ENCODE measurements at regions not wholly inside any gene's neighbourhood (a gene's known extent, or its start where the extent isn't known, plus 50 kb on each side); places are given as distances from the start of the nearest gene placed in this dataset.
"Not testable (repeated sequence)": the region's sequence is repeated elsewhere in the genome, so short reads cannot be mapped to it uniquely, and the experiment has no call there.

DNA sequence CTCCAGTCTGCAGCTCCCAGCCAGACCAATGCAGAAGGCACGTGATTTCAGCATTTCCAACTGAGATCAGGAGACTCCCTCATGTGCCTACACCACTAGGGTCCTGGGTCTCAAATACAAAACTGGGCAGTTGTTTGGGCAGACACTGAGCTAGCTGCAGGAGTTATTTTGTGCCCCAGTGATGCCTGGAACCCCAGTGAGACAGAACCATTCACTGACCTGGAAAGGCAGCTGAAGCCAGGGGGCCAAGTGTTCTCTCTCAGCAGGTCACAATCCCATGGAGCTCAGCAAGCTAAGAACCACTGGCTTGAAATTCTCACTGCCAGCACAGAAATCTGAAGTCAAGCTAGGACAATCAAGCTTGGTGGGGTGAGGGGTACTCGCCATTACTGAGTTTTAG, 111.7 kb upstream of the TNFSF4 start:
- 93 to 94% methylated on average over 2 of the region's 2 CpGs for WGBS, 2 donors
- Histone ChIP-seq H3K4me1 (no peaks in the 10 kb centered on the region), H3K9me3 (no peaks in the 10 kb centered on the region), H3K27ac (no peak overlapping the region), H3K27me3 (no peaks in the 10 kb centered on the region), H3K4me3 (no peak overlapping the region), H3K36me3 (no peaks in the 10 kb centered on the region)
- ATAC-seq (ENCODE audit: low FRiP score in 2 of 2), result no peak
- no peak for DNase-seq
- TF ChIP-seq POLR2AphosphoS5 (IDR thresholded peaks at IDR 0.05) (no peak), EP300 (IDR thresholded peaks at IDR 0.05) (no peak)

DNA sequence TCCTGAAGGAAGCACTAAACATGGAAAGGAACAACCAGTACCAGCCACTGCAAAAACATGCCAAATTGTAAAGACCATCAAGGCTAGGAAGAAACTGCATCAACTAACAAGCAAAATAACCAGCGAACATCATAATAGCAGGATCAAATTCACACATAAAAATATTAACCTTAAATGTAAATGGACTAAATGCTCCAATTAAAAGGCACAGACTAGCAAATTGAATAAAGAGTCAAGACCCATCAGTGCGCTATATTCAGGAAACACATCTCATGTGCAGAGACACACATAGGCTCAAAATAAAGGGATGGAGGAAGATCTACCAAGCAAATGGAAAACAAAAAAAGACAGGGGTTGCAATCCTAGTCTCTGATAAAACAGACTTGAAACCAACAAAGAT, 117.2 kb upstream of the TNFSF4 start:
- not testable (repeated sequence) for H3K4me3 ChIP-seq; H3K36me3 ChIP-seq; H3K4me1 ChIP-seq; H3K27ac ChIP-seq; H3K9me3 ChIP-seq; ATAC-seq (ENCODE audit: low FRiP score in 2 of 2); H3K27me3 ChIP-seq; DNase-seq
- WGBS, 2 donors, result 86 to 100% methylated on average over 2 of the region's 2 CpGs

DNA sequence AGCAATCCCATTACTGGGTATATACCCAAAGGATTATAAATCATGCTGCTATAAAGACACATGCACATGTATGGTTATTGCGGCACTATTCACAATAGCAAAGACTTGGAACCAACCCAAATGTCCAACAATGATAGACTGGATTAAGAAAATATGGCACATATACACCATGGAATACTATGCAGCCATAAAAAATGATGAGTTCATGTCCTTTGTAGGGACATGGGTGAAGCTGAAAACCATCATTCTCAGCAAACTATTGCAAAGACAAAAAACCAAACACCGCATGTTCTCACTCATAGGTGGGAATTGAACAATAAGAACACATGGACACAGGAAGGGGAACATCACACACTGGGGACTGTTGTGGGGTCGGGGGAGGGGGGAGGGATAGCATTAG, 120.9 kb upstream of the TNFSF4 start:
- 88 to 92% methylated on average over 3 of the region's 3 CpGs for WGBS, 2 donors
- ATAC-seq (ENCODE audit: low FRiP score in 2 of 2); H3K27ac ChIP-seq: not testable (repeated sequence)

DNA sequence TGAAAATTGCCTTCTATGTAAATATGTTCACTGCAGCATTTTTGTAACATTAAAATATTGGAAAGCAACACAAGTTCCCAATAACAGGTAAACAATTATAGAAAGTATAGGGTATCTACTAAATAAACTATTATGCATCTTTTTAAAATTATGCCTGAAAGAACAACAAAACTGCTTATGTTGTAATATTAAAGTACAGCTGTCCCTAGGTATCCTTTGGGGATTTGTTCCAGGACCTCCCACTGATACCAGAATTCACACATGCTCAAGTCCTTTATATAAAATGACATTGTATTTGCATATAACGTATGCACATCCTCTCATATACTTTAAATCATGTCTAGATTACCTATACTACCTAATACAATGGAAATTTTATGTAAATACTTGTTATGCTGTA, 121.8 kb upstream of the TNFSF4 start:
- 86 to 88% methylated on average over 1 of the region's 1 CpG for WGBS, 2 donors
- H3K4me1 ChIP-seq, result peaks cover 0 to 9% (median 2%) of the 10 kb centered on the region in 4 donors
- no peaks in the 10 kb centered on the region for H3K27me3 ChIP-seq
- TF ChIP-seq POLR2A (IDR thresholded peaks at IDR 0.05) (no peak), POLR2AphosphoS5 (IDR thresholded peaks at IDR 0.05) (no peak), EP300 (IDR thresholded peaks at IDR 0.05) (no peak)
- H3K4me3 ChIP-seq, result no peak overlapping the region
- DNase-seq (no peak), ATAC-seq (ENCODE audit: low FRiP score in 2 of 2) (no peak)
- H3K27ac ChIP-seq, result no peak overlapping the region
- no peaks in the 10 kb centered on the region for H3K9me3 ChIP-seq
- no peaks in the 10 kb centered on the region for H3K36me3 ChIP-seq

More for the DNA sequence above, 120.9 kb upstream of the TNFSF4 start:
- not testable (repeated sequence) for H3K27me3 ChIP-seq, DNase-seq, H3K36me3 ChIP-seq, H3K9me3 ChIP-seq, H3K4me3 ChIP-seq, H3K4me1 ChIP-seq

DNA sequence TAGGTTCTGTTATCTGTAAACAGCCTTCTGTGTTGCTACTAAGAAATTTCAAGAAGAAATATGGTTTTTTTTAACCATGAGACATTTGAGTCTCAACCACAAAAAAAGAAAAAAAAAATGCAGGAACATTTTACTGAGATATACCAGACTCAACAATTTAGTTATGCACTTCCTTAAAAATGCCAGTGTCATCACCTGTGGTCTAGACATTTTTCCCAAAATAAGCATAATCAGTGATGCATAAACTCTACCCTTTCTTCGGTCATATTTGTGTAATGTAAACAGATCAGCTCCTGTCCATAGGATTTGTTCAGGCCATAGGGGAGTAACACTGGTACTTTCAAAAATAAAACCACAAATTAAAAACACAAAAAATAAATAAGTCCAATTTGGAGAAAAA, 122.6 kb upstream of the TNFSF4 start:
- H3K4me3 ChIP-seq, result no peak overlapping the region
- peaks cover 0 to 9% (median 2%) of the 10 kb centered on the region in 4 donors for H3K4me1 ChIP-seq
- no peak overlapping the region for H3K27ac ChIP-seq
- no peaks in the 10 kb centered on the region for H3K36me3 ChIP-seq
- H3K9me3 ChIP-seq, result no peaks in the 10 kb centered on the region
- ATAC-seq (ENCODE audit: low FRiP score in 2 of 2) (peak in 1 of 2 donors; percentile 35), DNase-seq (no peak)
- no peak for TF ChIP-seq EP300 (IDR thresholded peaks at IDR 0.05)
- TF ChIP-seq POLR2AphosphoS5 (IDR thresholded peaks at IDR 0.05), result no peak
- TF ChIP-seq, protein P1, sequence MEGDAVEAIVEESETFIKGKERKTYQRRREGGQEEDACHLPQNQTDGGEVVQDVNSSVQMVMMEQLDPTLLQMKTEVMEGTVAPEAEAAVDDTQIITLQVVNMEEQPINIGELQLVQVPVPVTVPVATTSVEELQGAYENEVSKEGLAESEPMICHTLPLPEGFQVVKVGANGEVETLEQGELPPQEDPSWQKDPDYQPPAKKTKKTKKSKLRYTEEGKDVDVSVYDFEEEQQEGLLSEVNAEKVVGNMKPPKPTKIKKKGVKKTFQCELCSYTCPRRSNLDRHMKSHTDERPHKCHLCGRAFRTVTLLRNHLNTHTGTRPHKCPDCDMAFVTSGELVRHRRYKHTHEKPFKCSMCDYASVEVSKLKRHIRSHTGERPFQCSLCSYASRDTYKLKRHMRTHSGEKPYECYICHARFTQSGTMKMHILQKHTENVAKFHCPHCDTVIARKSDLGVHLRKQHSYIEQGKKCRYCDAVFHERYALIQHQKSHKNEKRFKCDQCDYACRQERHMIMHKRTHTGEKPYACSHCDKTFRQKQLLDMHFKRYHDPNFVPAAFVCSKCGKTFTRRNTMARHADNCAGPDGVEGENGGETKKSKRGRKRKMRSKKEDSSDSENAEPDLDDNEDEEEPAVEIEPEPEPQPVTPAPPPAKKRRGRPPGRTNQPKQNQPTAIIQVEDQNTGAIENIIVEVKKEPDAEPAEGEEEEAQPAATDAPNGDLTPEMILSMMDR (IDR thresholded peaks at IDR 0.05), result no peak
- no peak for TF ChIP-seq POLR2A (IDR thresholded peaks at IDR 0.05)
- H3K27me3 ChIP-seq, result no peaks in the 10 kb centered on the region
- WGBS, 2 donors, result 59 to 67% methylated on average over 1 of the region's 1 CpG

DNA sequence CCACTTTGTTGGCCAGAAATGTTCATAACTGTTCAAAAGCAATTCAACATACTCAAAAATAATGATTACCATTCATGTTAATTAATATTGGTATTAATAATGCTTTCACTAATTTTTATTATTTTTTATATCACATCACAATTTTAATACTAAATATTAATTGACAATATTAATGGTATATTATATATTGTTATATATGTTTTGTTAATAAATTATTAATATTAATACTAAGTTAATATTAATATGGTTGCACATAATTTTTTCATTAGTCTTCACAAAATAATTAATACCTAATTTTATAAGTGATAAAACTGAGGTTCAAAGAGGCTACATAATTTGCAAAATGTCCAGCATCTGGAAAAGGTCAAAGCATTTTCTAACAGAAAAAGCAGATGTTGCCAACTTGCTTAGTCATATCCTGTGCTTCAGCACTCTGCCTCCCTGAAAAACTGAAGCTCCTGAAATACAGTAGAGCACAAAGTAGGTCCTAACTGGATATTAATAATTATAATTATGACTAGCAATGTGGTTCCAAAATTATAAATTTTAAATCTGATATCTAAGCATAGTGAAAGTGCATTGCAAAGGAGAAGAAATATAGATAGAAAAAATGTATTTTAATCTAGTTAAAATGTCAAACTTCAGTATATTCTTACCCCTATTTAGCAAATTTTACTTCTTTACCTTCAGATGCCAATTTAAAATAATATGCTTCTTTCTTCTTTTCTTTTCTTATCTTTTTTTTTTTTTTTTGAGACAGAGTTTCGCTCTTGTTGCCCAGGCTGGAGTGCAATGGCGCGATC, 123.2 kb upstream of the TNFSF4 start:
- H3K4me3 ChIP-seq, result no peak overlapping the region
- WGBS, 2 donors, result 94% methylated on average over 3 of the region's 3 CpGs
- no peaks in the 10 kb centered on the region for H3K36me3 ChIP-seq
- peaks cover 0 to 9% (median 2%) of the 10 kb centered on the region in 4 donors for H3K4me1 ChIP-seq
- DNase-seq (no peak), ATAC-seq (ENCODE audit: low FRiP score in 2 of 2) (peak in 1 of 2 donors; percentile 82)
- no peaks in the 10 kb centered on the region for H3K9me3 ChIP-seq
- peak overlapping the region in 3 of 4 donors; percentile 17 to 61 (median 23) for H3K27ac ChIP-seq
- no peaks in the 10 kb centered on the region for H3K27me3 ChIP-seq
- TF ChIP-seq POLR2AphosphoS5 (IDR thresholded peaks at IDR 0.05) (no peak), POLR2A (IDR thresholded peaks at IDR 0.05) (no peak), EP300 (IDR thresholded peaks at IDR 0.05) (no peak)
- TF ChIP-seq, protein P1 (IDR thresholded peaks at IDR 0.05), result no peak

DNA sequence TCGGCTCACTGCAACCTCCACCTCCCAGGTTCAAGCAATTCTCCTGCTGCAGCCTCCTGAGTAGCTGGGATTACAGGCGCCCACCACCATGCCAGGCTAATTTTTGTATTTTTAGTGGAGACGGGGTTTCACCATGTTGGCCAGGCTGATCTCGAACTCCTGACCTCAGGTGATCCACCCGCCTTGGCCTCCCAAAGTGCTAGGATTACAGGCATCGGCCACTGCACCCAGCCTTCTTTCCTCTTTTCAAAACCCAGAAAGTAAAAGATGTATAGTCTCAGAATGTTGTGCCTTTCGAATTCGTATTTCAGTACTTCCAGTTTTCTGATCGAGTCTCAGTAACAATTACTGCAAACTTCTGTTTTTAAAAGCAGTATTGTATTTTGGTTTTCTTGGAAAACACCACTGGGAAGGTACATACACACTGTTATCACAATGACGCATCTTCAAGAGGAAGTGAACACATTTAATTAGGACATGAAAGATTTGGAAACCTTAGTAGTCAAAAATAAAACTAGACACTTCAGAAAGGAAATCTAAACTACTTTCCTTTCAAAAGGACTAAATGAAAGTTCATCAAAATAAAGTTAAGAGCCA, 123.9 kb upstream of the TNFSF4 start:
- not testable (repeated sequence) for H3K4me1 ChIP-seq, H3K36me3 ChIP-seq, H3K27me3 ChIP-seq, DNase-seq, H3K9me3 ChIP-seq, H3K4me3 ChIP-seq
- ATAC-seq (ENCODE audit: low FRiP score in 2 of 2), result peak in 1 of 2 donors; percentile 58
- peak overlapping the region; percentile 18 to 61 (median 28) for H3K27ac ChIP-seq
- 68 to 74% methylated on average over 10 of the region's 10 CpGs for WGBS, 2 donors

All from upper lobe of left lung (tissue), 6 donors.